HUES6 (cell line): ENCODE measurements at regions not wholly inside any gene's neighbourhood (a gene's known extent, or its start where the extent isn't known, plus 50 kb on each side); places are given as distances from the start of the nearest gene placed in this dataset.

Experiments
- H3K27ac ChIP-seq: 2 replicates; pipeline ENCODE4 v1.7.0; 2013; ENCODE audit warnings: low read depth, mild to moderate bottlenecking, low read length, inconsistent platforms
- H3K27me3 ChIP-seq: 2 replicates; pipeline ENCODE4 v1.6.1; 2013; ENCODE audit warnings: low read length; ENCODE audit not compliant: control insufficient read depth, insufficient read depth
- H3K36me3 ChIP-seq: 2 replicates; pipeline ENCODE4 v1.6.1; 2013; ENCODE audit warnings: low read length; ENCODE audit not compliant: control insufficient read depth, insufficient read depth
- H3K4me1 ChIP-seq: 2 replicates; pipeline ENCODE4 v1.6.1; 2013; ENCODE audit warnings: low read length; ENCODE audit not compliant: control insufficient read depth, insufficient read depth
- H3K4me3 ChIP-seq: 2 replicates; pipeline ENCODE4 v1.5.1; 2013; ENCODE audit warnings: low read depth, low read length
- H3K9ac ChIP-seq: one replicate; pipeline ENCODE4 v1.6.1; 2013; ENCODE audit warnings: mild to moderate bottlenecking, low read length
- H3K9me3 ChIP-seq: 2 replicates; pipeline ENCODE4 v1.6.1; 2013; ENCODE audit warnings: low read depth, low read length; ENCODE audit not compliant: control insufficient read depth, insufficient read depth

- peaks cover 8% of the 10 kb centered on the region for H3K4me1 ChIP-seq
- H3K9me3 ChIP-seq: peaks cover 12% of the 10 kb centered on the region
- H3K27me3 ChIP-seq: no peaks in the 10 kb centered on the region
- H3K4me3 ChIP-seq: no peak overlapping the region
- H3K36me3 ChIP-seq: no peaks in the 10 kb centered on the region
- no peak overlapping the region for H3K27ac ChIP-seq
- no peak overlapping the region for H3K9ac ChIP-seq
Observed at GRCh38 chr5:124460642-124461041, 285.8 kb downstream of the ZNF608 start.

DNA sequence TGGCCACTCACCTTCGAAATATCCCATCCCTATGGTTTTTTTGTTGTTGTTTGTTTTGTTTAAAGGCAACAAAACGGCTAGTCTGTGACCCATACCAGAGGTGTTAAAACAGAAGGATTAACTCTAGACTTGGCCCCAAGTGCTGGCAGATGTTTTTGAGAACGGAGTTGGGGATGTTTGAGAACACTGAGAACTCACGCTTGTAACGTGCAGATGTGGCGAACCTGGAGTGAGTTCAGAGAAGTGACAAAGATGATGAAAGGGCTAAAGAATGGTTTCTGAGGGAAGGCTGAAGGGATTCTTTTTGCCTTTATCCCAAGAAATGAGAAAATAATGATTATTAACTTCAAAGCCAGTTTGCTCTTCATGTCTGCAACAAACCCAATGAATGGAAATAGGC, 286.5 kb downstream of the ZNF608 start:
- Histone ChIP-seq H3K9ac (no peak overlapping the region), H3K36me3 (no peaks in the 10 kb centered on the region), H3K9me3 (peaks cover 12% of the 10 kb centered on the region), H3K4me1 (peaks cover 10% of the 10 kb centered on the region), H3K27me3 (no peaks in the 10 kb centered on the region), H3K27ac (no peak overlapping the region), H3K4me3 (no peak overlapping the region)

DNA sequence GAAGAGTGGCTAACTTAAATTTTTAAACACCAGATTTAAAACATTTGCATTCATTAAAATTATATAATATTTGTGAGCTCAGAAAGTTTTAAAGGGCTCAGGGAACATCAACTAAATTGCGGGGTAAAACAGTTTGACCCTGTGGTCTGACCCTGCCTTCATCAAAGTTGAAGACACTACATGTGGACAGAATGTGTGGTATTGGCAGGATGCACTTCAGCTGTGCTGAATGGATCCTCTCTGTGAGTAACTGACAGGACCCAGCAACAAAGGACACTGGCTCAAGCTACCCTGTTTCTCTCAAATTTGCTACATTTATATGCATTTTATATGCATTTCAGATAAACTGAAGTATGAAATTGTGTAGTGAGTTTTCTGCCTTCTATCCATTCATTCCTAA, 288.5 kb downstream of the ZNF608 start:
- no peaks in the 10 kb centered on the region for H3K36me3 ChIP-seq
- H3K4me1 ChIP-seq: peaks cover 9% of the 10 kb centered on the region
- no peak overlapping the region for H3K27ac ChIP-seq
- no peaks in the 10 kb centered on the region for H3K27me3 ChIP-seq
- H3K9ac ChIP-seq: no peak overlapping the region
- no peak overlapping the region for H3K4me3 ChIP-seq
- peaks cover 5% of the 10 kb centered on the region; the same call in 1 of the 2 replicates for H3K9me3 ChIP-seq

GRCh38 chr5:124457101-124457500, 289.3 kb downstream of the ZNF608 start:
- H3K4me3 ChIP-seq: no peak overlapping the region
- H3K27ac ChIP-seq: no peak overlapping the region
- H3K9ac ChIP-seq: no peak overlapping the region
- no peaks in the 10 kb centered on the region for H3K36me3 ChIP-seq
- peaks cover 5% of the 10 kb centered on the region; the same call in 1 of the 2 replicates for H3K9me3 ChIP-seq
- peaks cover 4% of the 10 kb centered on the region for H3K4me1 ChIP-seq
- H3K27me3 ChIP-seq: no peaks in the 10 kb centered on the region

DNA sequence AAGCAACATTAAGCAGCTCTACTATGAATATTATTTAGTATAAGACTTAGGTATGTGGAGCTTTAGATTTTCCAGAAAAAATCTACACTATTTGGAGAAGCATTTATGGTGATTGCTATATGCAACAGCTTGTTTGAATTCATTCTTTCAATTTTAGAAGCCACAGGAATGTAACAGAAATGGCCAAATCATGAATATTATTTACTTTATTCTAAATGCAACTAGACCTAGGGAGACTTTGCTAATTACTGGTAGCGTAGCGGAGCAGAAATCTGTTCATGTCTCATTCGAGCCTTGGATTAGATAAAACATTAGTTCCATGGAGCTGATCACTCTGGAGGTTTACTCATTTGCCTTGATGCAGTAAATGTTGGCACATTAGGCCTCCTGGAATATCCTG, 290.2 kb downstream of the ZNF608 start:
- Histone ChIP-seq H3K27me3 (no peaks in the 10 kb centered on the region), H3K27ac (no peak overlapping the region), H3K4me1 (peaks cover 4% of the 10 kb centered on the region), H3K4me3 (no peak overlapping the region), H3K36me3 (no peaks in the 10 kb centered on the region), H3K9me3 (peaks cover 5% of the 10 kb centered on the region; the same call in 1 of the 2 replicates), H3K9ac (no peak overlapping the region)

DNA sequence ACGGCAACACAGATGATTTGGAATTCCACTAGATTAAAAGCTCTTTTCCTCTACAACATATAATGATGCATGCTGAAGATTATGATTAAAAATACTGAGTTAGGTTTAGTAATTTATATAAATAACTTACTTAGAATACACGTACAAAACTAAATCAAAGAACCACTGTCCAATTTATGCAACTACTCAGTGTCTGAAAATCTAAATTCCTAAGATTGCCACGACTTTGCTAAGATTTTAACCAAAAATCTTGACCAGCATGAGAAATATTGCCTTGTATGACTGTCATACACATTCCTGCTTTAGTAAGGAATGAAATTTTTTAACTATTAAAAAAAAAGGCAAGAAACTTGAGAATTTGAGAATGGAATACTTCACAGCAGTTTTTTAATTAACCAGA, 292.4 kb downstream of the ZNF608 start:
- no peak overlapping the region for H3K9ac ChIP-seq
- no peaks in the 10 kb centered on the region for H3K27me3 ChIP-seq
- H3K4me3 ChIP-seq: no peak overlapping the region
- no peak overlapping the region for H3K27ac ChIP-seq
- no peaks in the 10 kb centered on the region for H3K36me3 ChIP-seq
- no peaks in the 10 kb centered on the region for H3K9me3 ChIP-seq
- peaks cover 4% of the 10 kb centered on the region for H3K4me1 ChIP-seq

DNA sequence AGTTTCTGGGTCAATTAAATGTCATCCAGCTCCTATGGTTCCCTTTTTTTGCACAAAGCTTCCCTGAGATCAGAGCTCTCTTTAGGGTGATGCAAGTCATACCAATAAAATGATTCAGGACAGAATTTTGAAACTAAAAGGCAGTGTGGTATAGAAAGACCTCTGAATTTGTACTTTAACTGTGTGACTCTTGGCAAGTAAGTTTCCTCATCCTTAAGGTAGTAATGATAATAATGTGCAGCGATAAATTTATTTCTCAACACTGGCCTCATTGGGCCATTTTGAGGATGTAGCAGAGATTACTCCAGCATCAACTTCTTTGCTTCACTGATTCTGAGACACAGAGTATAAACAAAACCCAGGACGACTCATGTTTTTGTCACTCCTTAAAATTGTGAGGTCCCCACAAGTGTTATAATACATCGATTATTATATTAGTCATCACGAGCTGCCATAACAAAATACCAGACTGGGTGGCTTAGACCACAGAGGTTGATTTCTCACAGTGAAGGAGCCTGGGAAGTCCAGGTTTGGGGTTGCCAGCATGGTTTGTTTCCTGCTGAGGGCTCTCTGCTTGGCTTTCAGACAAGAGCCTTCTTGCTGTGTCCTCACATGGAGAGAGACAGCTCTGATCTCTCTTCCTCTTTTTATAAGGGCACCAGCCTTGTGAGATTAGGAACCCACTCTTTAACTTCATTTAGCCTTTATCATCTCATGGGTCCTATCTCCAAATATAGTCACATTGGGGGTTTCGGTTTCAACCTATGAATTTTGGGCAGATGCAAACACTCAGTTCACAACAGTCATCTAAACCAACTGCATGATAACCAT, 293.0 kb downstream of the ZNF608 start:
- Histone ChIP-seq H3K9me3 (no peaks in the 10 kb centered on the region), H3K9ac (no peak overlapping the region), H3K27me3 (no peaks in the 10 kb centered on the region), H3K27ac (no peak overlapping the region), H3K4me1 (peaks cover 4% of the 10 kb centered on the region), H3K36me3 (no peaks in the 10 kb centered on the region), H3K4me3 (no peak overlapping the region)

DNA sequence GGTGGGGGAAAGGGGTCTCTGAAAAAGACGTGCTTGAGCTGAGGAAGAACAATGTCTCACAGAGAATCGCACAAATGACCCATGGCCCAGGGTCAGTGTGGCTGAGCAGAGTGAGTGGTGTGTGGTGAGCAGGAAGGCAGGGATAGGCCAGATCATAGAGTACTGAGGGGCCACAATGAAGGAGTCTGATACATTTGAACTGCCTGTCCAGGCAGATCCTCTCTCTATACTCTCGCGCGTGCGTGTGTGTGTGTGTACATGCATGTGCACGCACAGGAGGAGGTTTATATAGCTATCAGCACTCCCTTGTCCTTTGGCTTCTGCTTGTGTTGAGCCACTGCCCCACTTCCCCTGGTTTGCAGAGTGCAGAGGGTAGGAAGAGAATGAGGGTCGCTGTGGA, 294.0 kb downstream of the ZNF608 start:
- H3K4me3 ChIP-seq: no peak overlapping the region
- no peaks in the 10 kb centered on the region for H3K9me3 ChIP-seq
- H3K27ac ChIP-seq: no peak overlapping the region
- no peak overlapping the region for H3K9ac ChIP-seq
- H3K4me1 ChIP-seq: peaks cover 4% of the 10 kb centered on the region
- no peaks in the 10 kb centered on the region for H3K27me3 ChIP-seq
- no peaks in the 10 kb centered on the region for H3K36me3 ChIP-seq

GRCh38 chr5:124451721-124452383, 294.6 kb downstream of the ZNF608 start:
- H3K27me3 ChIP-seq: no peaks in the 10 kb centered on the region
- H3K4me1 ChIP-seq: peaks cover 4% of the 10 kb centered on the region
- H3K36me3 ChIP-seq: no peaks in the 10 kb centered on the region
- H3K27ac ChIP-seq: no peak overlapping the region
- H3K9me3 ChIP-seq: no peaks in the 10 kb centered on the region
- H3K9ac ChIP-seq: no peak overlapping the region
- H3K4me3 ChIP-seq: no peak overlapping the region

DNA sequence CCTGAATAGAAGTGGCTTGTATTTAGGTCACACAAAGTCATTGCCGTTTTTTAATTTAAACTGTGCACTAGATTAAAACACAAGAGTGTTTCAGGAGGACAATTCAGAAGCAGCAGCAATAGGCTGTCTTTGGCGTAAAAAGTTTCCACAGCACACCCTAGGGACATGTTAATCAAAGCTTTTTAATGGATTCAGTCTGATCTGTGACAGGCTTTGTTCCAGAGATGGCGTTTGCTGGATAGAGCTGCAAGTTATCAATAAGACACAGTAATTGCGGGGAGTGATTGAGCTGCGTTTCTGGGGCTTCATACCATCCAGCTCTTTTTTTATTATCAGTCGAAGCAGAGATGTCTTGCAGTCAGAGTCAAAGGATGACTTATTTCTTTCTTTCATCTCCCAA, 300.3 kb downstream of the ZNF608 start:
- no peak overlapping the region for H3K27ac ChIP-seq
- no peak overlapping the region for H3K9ac ChIP-seq
- no peaks in the 10 kb centered on the region for H3K36me3 ChIP-seq
- H3K4me3 ChIP-seq: no peak overlapping the region
- H3K9me3 ChIP-seq: no peaks in the 10 kb centered on the region
- no peaks in the 10 kb centered on the region for H3K27me3 ChIP-seq
- H3K4me1 ChIP-seq: peaks cover 12% of the 10 kb centered on the region; the same call in 1 of the 2 replicates

GRCh38 chr5:124445070-124445619, 301.3 kb downstream of the ZNF608 start:
- H3K27me3 ChIP-seq: no peaks in the 10 kb centered on the region
- no peak overlapping the region for H3K27ac ChIP-seq
- H3K36me3 ChIP-seq: no peaks in the 10 kb centered on the region
- H3K9ac ChIP-seq: no peak overlapping the region
- no peak overlapping the region for H3K4me3 ChIP-seq
- no peaks in the 10 kb centered on the region for H3K9me3 ChIP-seq
- H3K4me1 ChIP-seq: peaks cover 17% of the 10 kb centered on the region
